Kidney (tissue), 13 donors: ENCODE measurements at regions not wholly inside any gene's neighbourhood (a gene's known extent, or its start where the extent isn't known, plus 50 kb on each side); places are given as distances from the start of the nearest gene placed in this dataset.

Experiments
- DNase-seq, 5 donors: peaks; one replicate each; pipeline ENCODE4 v3.0.0-alpha.2; 2013 to 2020
- FAIRE-seq: peaks from 2 replicates; lab custom pipeline; 2012; peaks lifted over from hg19 to GRCh38; lab: Jason Lieb, UNC
- H3K27ac ChIP-seq, 2 donors: one replicate each; pipeline ENCODE4 v1.7.0; 2013; ENCODE audit warnings: low read depth in 2 of 2, low read length in 2 of 2, inconsistent platforms in 1 of 2
- H3K27me3 ChIP-seq: one replicate; pipeline ENCODE4 v1.7.1; 2013; ENCODE audit warnings: low read length, inconsistent platforms; ENCODE audit not compliant: control insufficient read depth, insufficient read depth
- H3K36me3 ChIP-seq, 3 donors: one replicate each; pipeline versions ENCODE4 v1.7.0 to v1.7.1; 2013; ENCODE audit warnings: low read length in 3 of 3, control low read depth in 1 of 3, inconsistent platforms in 1 of 3; ENCODE audit not compliant: insufficient read depth in 3 of 3, control insufficient read depth in 2 of 3
- H3K4me1 ChIP-seq, 3 donors: one replicate each; pipeline versions ENCODE4 v1.7.0 to v1.7.1; 2013; ENCODE audit warnings: low read length in 3 of 3, inconsistent platforms in 1 of 3, low read depth in 1 of 3; ENCODE audit not compliant: control insufficient read depth in 2 of 3, insufficient read depth in 2 of 3
- H3K4me3 ChIP-seq, 3 donors: one replicate each; pipeline versions ENCODE4 v1.7.0 to v1.8.1; 2013; ENCODE audit warnings: low read length in 3 of 3, control low read depth in 1 of 3, inconsistent platforms in 1 of 3
- H3K9ac ChIP-seq, 3 donors: one replicate each; pipeline versions ENCODE4 v1.7.0 to v1.7.1; 2013; ENCODE audit warnings: low read length in 3 of 3, control low read depth in 1 of 3, inconsistent platforms in 1 of 3
- H3K9me3 ChIP-seq, 3 donors: one replicate each; pipeline versions ENCODE4 v1.7.0 to v1.7.1; 2013; ENCODE audit warnings: low read length in 3 of 3, control low read depth in 1 of 3, inconsistent platforms in 1 of 3; ENCODE audit not compliant: control insufficient read depth in 2 of 3, insufficient read depth in 1 of 3
- intact Hi-C: fragments of 100-400 bp; cut with DNase I; formaldehyde crosslinking; loops from one replicate; pipeline ENCODE4 v1.11.1; 2022
- TF ChIP-seq, protein P1 (sequence below): IDR thresholded peaks from 3 replicates; pipeline ENCODE4 v1.5.1; 2012; ENCODE audit warnings: mild to moderate bottlenecking, moderate library complexity, borderline replicate concordance; ENCODE audit not compliant: insufficient read depth; ENCODE audit errors: extremely low read depth
- donor health status: control.
- donor health status: control.
- donor health status: control.
- donor health status: control.
- donor health status: control.
- donor health status: DM: yes; HTN: yes; CAD: no.
- donor health status: Normal renal cell carcinoma (clear cell type).

DNA sequence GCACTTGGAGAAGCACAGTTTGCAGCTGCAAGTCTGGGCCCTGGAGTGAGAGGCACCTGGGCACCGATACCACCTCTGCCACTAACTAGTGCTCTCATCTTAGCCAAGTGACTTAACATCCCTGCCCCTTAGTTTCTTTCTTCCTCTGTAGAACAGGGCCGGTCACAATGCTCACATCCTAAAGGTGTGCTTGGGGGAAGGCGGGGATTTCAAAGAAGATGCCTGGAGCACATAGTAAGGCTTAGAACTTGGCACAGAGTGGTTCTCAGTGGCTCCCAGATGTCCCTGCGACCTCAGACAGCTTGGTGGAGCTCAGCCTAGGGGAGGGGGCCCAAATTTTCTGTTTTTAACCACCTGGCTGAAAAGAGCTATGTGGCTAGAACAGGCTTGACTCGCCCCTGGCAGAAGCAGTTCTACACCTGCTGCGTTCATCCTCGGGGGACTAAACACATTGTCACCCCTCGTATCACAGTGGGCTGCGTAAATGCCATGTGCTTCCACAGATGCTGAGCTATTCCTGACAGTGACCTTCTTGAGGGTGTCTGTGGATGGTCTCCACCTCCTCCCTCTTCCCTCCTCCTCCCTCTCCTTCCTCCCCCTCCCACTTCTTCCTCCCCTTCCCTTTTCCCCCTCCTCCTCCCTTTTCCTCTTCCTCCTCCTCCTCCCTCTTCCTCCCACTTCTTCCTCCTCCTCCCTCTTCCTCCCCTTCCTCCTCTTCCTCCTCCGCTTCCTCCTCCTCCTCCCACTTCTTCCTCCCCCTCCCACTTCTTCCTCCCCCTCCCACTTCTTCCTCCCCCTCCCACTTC is 112.1 kb downstream of the PHETA1 start:
- intact Hi-C loops, result no loop called here
- Histone ChIP-seq H3K27ac (no peak overlapping the region), H3K9me3 (no peaks in the 10 kb centered on the region), H3K9ac (no peak overlapping the region), H3K4me3 (no peak overlapping the region), H3K4me1 (no peaks in the 10 kb centered on the region), H3K36me3 (no peaks in the 10 kb centered on the region), H3K27me3 (no peaks in the 10 kb centered on the region)
- no peak for DNase-seq
- TF ChIP-seq, protein P1, sequence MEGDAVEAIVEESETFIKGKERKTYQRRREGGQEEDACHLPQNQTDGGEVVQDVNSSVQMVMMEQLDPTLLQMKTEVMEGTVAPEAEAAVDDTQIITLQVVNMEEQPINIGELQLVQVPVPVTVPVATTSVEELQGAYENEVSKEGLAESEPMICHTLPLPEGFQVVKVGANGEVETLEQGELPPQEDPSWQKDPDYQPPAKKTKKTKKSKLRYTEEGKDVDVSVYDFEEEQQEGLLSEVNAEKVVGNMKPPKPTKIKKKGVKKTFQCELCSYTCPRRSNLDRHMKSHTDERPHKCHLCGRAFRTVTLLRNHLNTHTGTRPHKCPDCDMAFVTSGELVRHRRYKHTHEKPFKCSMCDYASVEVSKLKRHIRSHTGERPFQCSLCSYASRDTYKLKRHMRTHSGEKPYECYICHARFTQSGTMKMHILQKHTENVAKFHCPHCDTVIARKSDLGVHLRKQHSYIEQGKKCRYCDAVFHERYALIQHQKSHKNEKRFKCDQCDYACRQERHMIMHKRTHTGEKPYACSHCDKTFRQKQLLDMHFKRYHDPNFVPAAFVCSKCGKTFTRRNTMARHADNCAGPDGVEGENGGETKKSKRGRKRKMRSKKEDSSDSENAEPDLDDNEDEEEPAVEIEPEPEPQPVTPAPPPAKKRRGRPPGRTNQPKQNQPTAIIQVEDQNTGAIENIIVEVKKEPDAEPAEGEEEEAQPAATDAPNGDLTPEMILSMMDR, result no peak
- no peak for FAIRE-seq

DNA sequence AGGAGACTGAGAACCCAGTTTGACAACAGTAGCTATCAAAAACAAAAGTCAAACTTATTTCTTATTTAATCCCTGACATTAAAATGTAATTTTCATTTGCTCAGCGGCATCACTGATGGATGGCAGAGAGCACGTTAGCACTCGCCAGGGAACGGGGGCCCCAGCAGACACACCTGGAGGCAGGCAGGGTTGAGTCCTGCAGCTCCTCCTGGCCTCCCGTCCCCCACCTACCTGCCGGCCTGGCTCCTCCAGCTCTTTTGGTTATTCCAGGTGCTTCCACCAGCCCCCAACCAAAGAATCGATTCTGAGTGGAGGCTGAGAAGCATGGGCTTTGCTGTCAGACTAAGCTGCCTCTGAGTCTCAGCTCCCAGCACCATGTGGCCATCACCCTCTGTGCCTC is 113.6 kb downstream of the PHETA1 start:
- no peaks in the 10 kb centered on the region for H3K9me3 ChIP-seq
- DNase-seq (no peak), FAIRE-seq (no peak)
- intact Hi-C loops, result no loop called here
- no peaks in the 10 kb centered on the region for H3K4me1 ChIP-seq
- H3K36me3 ChIP-seq, result no peaks in the 10 kb centered on the region
- H3K9ac ChIP-seq, result no peak overlapping the region
- H3K27ac ChIP-seq, result no peak overlapping the region
- H3K4me3 ChIP-seq, result no peak overlapping the region
- H3K27me3 ChIP-seq, result no peaks in the 10 kb centered on the region
- TF ChIP-seq, protein P1, result no peak

DNA sequence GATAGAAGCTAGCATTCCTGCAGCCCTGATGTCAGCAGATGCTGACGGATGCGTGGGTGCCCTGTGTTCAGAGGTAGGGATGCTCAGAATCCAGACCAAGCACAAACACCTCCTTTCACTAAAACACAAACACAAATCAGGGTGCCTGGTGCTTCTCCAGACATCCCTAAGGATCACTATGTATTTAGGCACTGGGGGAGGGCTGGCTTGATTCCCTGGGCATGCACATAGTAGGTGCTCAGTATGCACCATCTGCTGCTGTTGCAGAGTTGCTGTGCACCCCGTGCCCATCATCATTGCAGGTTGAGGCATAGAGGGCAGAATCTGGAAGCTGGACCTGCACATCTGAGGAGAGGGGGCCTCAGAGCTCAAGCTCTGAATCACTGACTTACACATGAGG is 114.8 kb downstream of the PHETA1 start:
- Histone ChIP-seq H3K4me1 (no peaks in the 10 kb centered on the region), H3K4me3 (no peak overlapping the region), H3K27me3 (no peaks in the 10 kb centered on the region), H3K27ac (no peak overlapping the region), H3K9ac (no peak overlapping the region), H3K9me3 (no peaks in the 10 kb centered on the region), H3K36me3 (no peaks in the 10 kb centered on the region)
- DNase-seq, result no peak
- no peak for FAIRE-seq
- TF ChIP-seq, protein P1, result no peak
- intact Hi-C loops, result no loop called here

DNA sequence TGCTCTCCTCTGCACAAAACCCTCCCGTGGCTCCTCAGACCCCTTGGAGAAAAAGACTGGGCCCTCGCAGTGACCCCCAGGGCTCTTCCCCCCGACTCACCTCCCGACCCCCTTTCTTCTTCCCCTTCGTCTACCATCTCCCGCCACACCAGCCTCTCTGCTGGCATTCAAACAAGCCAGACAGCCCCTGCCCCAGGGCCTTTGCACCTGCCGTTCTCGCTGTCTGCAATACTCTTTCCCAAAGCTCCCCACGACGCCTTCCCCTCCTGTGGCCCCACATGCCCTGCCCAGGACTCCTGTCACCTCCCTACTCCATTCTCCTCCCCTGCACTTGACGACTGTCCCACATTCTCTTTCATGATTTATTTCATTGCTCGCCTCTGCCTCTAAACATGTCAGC is 115.7 kb downstream of the PHETA1 start:
- FAIRE-seq, result no peak

More for the DNA sequence above, 115.7 kb downstream of the PHETA1 start:
- Histone ChIP-seq H3K36me3 (no peaks in the 10 kb centered on the region), H3K9me3 (no peaks in the 10 kb centered on the region), H3K4me3 (no peak overlapping the region), H3K27me3 (no peaks in the 10 kb centered on the region), H3K4me1 (no peaks in the 10 kb centered on the region), H3K9ac (no peak overlapping the region), H3K27ac (no peak overlapping the region)
- intact Hi-C loops, result no loop called here
- DNase-seq, result no peak
- TF ChIP-seq, protein P1, result no peak
